Vagina (tissue), 2 donors: ENCODE measurements at regions not wholly inside any gene's neighbourhood (a gene's known extent, or its start where the extent isn't known, plus 50 kb on each side); places are given as distances from the start of the nearest gene placed in this dataset.

Experiments
- POLR2A ChIP-seq, 2 donors: fragments of 450-650 bp; IDR thresholded peaks; one replicate each; pipeline ENCODE4 v1.6.1; 2017; ENCODE audit warnings: antibody characterized with exemption in 2 of 2, mild to moderate bottlenecking in 2 of 2, moderate library complexity in 2 of 2
- POLR2AphosphoS5 ChIP-seq, 2 donors: sonication (generic); formaldehyde crosslinking; IDR thresholded peaks; one replicate each; pipeline ENCODE4 v1.9.0; 2017; ENCODE audit warnings: antibody characterized with exemption in 2 of 2, mild to moderate bottlenecking in 2 of 2, low read depth in 1 of 2; ENCODE audit not compliant: insufficient read depth in 1 of 2
- TF ChIP-seq, protein P1 (sequence below), 3 experiments: fragments of 450-650 bp in 2 of 3; fragments of 200-600 bp in 1 of 3; sonication (generic) in 1 of 3; IDR thresholded peaks; one replicate each; pipeline ENCODE4 v1.5.1; 2017 to 2019; ENCODE audit warnings: antibody characterized with exemption in 3 of 3, mild to moderate bottlenecking in 2 of 3, moderate library complexity in 2 of 3

DNA sequence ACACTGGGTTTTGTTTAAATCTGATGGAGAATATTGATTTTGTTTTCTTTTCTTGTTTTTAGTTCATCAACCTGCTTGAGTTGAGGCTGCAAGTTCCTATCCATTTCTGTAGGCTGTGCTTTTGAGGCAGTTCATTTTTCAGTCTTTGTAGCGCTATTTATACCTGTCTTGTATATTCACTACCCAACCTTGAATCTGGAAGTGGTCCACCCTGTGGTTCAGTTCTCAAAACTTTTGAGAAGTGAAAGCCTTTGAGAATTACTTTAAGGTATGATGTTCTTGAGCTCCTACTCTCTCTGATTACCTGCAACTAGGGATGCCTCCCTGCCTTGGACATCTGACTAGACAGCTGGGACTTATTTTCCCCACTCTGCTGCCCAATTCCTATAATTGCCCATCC, 53.5 kb upstream of the KCNE4 start:
- TF ChIP-seq POLR2A (IDR thresholded peaks at IDR 0.05) (no peak), POLR2AphosphoS5 (IDR thresholded peaks at IDR 0.05; ENCODE audit: insufficient read depth in 1 of 2, low read depth in 1 of 2) (no peak)
- TF ChIP-seq, protein P1, sequence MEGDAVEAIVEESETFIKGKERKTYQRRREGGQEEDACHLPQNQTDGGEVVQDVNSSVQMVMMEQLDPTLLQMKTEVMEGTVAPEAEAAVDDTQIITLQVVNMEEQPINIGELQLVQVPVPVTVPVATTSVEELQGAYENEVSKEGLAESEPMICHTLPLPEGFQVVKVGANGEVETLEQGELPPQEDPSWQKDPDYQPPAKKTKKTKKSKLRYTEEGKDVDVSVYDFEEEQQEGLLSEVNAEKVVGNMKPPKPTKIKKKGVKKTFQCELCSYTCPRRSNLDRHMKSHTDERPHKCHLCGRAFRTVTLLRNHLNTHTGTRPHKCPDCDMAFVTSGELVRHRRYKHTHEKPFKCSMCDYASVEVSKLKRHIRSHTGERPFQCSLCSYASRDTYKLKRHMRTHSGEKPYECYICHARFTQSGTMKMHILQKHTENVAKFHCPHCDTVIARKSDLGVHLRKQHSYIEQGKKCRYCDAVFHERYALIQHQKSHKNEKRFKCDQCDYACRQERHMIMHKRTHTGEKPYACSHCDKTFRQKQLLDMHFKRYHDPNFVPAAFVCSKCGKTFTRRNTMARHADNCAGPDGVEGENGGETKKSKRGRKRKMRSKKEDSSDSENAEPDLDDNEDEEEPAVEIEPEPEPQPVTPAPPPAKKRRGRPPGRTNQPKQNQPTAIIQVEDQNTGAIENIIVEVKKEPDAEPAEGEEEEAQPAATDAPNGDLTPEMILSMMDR (IDR thresholded peaks at IDR 0.05) = no peak
